Gastroesophageal sphincter (tissue), 3 donors: ENCODE measurements at regions not wholly inside any gene's neighbourhood (a gene's known extent, or its start where the extent isn't known, plus 50 kb on each side); places are given as distances from the start of the nearest gene placed in this dataset.

Experiments
- EP300 ChIP-seq: sonication (generic); formaldehyde crosslinking; IDR thresholded peaks from one replicate; pipeline ENCODE4 v1.6.1; 2017; ENCODE audit warnings: antibody characterized with exemption, mild to moderate bottlenecking
- POLR2A ChIP-seq, 2 donors: fragments of 450-650 bp; IDR thresholded peaks; one replicate each; pipeline ENCODE4 v1.6.1; 2017; ENCODE audit warnings: antibody characterized with exemption in 2 of 2, mild to moderate bottlenecking in 2 of 2, moderate library complexity in 1 of 2
- POLR2AphosphoS5 ChIP-seq: sonication (generic); formaldehyde crosslinking; IDR thresholded peaks from one replicate; pipeline ENCODE4 v1.6.1; 2017; ENCODE audit warnings: antibody characterized with exemption
- TF ChIP-seq, protein P1 (sequence below), 4 experiments: fragments of 200-600 bp in 2 of 4; fragments of 450-650 bp in 2 of 4; sonication (generic) in 1 of 4; IDR thresholded peaks; one replicate each; pipeline ENCODE4 v1.5.1; 2017 to 2019; ENCODE audit warnings: antibody characterized with exemption in 4 of 4, mild to moderate bottlenecking in 2 of 4, moderate library complexity in 2 of 4

DNA sequence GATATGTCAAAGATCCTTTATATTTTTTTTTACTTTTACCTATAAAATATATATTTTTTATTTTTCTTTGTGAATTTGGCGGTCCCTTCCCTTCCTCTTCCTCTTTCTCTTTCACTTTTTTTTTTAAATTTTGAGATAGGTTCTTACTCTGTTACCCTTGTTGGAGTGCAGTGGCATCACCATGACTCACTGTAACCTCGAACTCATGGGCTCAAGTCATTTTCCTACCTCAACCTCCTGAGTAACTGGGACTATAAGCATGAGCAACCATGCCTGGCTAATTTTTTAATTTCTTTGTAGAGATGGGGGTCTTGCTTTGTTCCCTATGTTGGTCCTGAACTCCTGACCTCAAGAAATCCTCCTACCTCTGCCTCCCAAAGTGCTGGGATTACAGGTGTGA is 258.0 kb upstream of the CLINT1 start:
- no peak for TF ChIP-seq POLR2AphosphoS5
- TF ChIP-seq, protein P1, sequence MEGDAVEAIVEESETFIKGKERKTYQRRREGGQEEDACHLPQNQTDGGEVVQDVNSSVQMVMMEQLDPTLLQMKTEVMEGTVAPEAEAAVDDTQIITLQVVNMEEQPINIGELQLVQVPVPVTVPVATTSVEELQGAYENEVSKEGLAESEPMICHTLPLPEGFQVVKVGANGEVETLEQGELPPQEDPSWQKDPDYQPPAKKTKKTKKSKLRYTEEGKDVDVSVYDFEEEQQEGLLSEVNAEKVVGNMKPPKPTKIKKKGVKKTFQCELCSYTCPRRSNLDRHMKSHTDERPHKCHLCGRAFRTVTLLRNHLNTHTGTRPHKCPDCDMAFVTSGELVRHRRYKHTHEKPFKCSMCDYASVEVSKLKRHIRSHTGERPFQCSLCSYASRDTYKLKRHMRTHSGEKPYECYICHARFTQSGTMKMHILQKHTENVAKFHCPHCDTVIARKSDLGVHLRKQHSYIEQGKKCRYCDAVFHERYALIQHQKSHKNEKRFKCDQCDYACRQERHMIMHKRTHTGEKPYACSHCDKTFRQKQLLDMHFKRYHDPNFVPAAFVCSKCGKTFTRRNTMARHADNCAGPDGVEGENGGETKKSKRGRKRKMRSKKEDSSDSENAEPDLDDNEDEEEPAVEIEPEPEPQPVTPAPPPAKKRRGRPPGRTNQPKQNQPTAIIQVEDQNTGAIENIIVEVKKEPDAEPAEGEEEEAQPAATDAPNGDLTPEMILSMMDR (IDR thresholded peaks at IDR 0.05), result no peak
- TF ChIP-seq POLR2A (IDR thresholded peaks at IDR 0.05), result no peak
- TF ChIP-seq EP300, result no peak
